ENCODE measurements at regions not wholly inside any gene's neighbourhood (a gene's known extent, or its start where the extent isn't known, plus 50 kb on each side); places are given as distances from the start of the nearest gene placed in this dataset.

DNA sequence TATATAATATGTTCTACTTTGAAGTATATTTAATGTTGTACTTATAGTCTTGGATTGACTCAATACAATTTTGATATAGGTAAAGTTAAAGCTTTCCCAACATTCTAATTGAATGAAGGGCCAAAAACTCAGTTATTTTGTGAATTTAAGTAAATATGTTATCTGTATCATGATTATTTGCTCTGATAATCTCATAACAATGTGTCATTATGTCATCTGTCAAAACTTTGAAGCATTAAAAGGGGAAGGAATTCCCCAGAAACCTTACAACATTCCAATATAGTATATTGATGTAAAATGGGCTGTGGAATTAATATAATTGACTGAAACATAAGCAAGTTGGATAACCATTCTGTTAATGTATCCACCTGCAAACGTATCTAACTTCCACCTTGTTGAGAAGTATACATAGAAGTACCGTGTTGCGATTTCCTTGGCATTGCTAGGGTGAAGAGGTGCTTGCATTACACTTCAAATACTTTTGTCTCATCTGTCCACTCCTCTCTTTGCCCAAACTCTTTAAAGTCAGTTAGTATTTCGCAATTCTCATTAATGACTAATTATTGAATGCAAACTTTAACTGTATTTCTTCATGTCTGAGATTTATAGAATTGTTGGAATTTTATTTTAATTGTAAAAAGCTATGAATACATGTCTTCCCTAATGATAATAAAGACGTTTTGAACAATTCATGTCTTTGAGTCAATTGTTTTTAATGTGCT lies 1982.1 kb upstream of the ADGRL3 start:
- H3K27me3 ChIP-seq (ENCODE audit: control insufficient read depth, insufficient read depth, low read length) = no peaks in the 10 kb centered on the region
- TF ChIP-seq, protein P1, sequence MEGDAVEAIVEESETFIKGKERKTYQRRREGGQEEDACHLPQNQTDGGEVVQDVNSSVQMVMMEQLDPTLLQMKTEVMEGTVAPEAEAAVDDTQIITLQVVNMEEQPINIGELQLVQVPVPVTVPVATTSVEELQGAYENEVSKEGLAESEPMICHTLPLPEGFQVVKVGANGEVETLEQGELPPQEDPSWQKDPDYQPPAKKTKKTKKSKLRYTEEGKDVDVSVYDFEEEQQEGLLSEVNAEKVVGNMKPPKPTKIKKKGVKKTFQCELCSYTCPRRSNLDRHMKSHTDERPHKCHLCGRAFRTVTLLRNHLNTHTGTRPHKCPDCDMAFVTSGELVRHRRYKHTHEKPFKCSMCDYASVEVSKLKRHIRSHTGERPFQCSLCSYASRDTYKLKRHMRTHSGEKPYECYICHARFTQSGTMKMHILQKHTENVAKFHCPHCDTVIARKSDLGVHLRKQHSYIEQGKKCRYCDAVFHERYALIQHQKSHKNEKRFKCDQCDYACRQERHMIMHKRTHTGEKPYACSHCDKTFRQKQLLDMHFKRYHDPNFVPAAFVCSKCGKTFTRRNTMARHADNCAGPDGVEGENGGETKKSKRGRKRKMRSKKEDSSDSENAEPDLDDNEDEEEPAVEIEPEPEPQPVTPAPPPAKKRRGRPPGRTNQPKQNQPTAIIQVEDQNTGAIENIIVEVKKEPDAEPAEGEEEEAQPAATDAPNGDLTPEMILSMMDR (IDR thresholded peaks at IDR 0.05; ENCODE audit: insufficient read depth, low read depth, low read length) = no peak
- no peak overlapping the region for H3K4me3 ChIP-seq (ENCODE audit: low read depth, low read length)
- no peak for DNase-seq (ENCODE audit: low read depth)
- CTCF ChIA-PET = no interaction called here
- POLR2A ChIA-PET = no interaction called here
- no peaks in the 10 kb centered on the region for H3K36me3 ChIP-seq (ENCODE audit: control insufficient read depth, insufficient read depth, low read length)

DNA sequence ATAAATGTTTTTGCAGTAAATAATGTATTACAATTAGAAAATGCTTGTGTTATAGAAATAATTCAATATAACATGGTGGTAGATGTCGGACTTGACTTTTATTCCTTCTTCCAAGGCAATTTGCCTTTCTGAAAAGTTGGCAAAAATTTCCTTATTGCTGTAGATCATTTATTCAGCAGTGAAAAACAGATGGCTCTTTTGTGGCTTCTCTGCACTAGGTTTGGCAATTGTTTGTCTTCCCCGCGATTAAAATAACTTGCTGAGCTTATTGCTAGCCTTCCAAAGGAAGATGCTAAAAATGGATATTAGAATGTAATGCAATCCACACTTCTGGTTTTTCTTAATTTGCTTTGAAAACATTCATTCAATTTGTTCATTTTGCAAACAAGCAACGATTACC lies 1977.9 kb upstream of the ADGRL3 start:
- ChIA-PET CTCF (no interaction called here), POLR2A (no interaction called here)
- Histone ChIP-seq H3K36me3 (ENCODE audit: control insufficient read depth, insufficient read depth, low read length) (no peaks in the 10 kb centered on the region), H3K27me3 (ENCODE audit: control insufficient read depth, insufficient read depth, low read length) (no peaks in the 10 kb centered on the region), H3K4me3 (ENCODE audit: low read depth, low read length) (no peak overlapping the region)
- DNase-seq (ENCODE audit: low read depth) = no peak
- TF ChIP-seq, protein P1 (IDR thresholded peaks at IDR 0.05; ENCODE audit: insufficient read depth, low read depth, low read length) = no peak

DNA sequence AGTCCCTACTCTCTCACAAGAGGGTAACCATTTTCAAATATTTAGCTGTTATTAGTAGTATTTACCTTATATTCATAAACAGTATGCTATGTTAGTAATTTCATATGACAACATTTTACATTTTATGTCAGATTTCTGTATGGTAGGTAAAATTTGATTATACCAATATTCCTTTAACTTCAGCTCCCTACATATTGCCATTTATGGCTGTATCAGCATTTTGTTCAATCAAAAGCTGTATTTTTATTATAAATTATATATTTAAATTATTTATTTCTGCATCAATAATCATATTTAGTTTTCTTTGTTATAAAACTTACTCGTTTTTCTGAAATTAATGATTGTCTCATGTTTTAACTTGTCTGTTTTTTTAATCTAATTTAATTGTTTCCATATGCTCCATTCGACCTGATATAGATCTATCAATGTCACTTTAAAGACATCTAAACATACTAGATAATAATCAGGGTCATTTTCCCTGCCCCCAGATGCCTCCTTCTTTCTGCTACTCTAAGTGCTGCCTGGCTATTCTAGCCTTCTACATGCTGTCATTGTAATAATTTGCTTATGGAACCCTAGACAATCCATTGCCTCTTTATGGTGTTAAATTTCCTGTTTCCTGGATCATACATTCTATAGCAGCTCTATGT lies 1976.7 kb upstream of the ADGRL3 start:
- TF ChIP-seq, protein P1 (IDR thresholded peaks at IDR 0.05; ENCODE audit: insufficient read depth, low read depth, low read length) = no peak
- Histone ChIP-seq H3K36me3 (ENCODE audit: control insufficient read depth, insufficient read depth, low read length) (no peaks in the 10 kb centered on the region), H3K27me3 (ENCODE audit: control insufficient read depth, insufficient read depth, low read length) (no peaks in the 10 kb centered on the region), H3K4me3 (ENCODE audit: low read depth, low read length) (no peak overlapping the region)
- ChIA-PET POLR2A (no interaction called here), CTCF (no interaction called here)
- DNase-seq (ENCODE audit: low read depth) = no peak

DNA sequence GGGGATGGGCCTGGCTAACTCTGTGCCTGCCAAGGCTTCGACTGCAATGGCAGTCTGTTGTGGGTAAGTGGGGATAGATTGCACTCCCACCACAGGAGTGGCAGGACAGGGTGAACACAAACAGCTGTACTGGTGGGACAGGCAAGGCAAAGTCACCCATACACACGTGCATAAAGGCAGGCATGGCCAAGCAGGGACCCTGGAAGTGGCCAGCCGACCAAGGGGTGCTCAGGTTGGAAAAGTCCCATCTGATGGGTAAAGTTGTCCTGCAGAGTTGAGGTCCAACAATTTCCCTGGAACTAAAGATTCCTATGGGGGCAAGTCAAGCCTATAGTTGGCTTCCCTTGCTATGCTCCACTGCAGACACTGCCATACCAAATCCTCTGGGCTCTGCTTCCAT lies 1961.9 kb upstream of the ADGRL3 start:
- H3K4me3 ChIP-seq (ENCODE audit: low read depth, low read length) = no peak overlapping the region
- CTCF ChIA-PET = no interaction called here
- H3K36me3 ChIP-seq (ENCODE audit: control insufficient read depth, insufficient read depth, low read length) = no peaks in the 10 kb centered on the region
- H3K27me3 ChIP-seq (ENCODE audit: control insufficient read depth, insufficient read depth, low read length) = no peaks in the 10 kb centered on the region
- TF ChIP-seq, protein P1 (IDR thresholded peaks at IDR 0.05; ENCODE audit: insufficient read depth, low read depth, low read length) = no peak
- POLR2A ChIA-PET = no interaction called here
- no peak for DNase-seq (ENCODE audit: low read depth)

DNA sequence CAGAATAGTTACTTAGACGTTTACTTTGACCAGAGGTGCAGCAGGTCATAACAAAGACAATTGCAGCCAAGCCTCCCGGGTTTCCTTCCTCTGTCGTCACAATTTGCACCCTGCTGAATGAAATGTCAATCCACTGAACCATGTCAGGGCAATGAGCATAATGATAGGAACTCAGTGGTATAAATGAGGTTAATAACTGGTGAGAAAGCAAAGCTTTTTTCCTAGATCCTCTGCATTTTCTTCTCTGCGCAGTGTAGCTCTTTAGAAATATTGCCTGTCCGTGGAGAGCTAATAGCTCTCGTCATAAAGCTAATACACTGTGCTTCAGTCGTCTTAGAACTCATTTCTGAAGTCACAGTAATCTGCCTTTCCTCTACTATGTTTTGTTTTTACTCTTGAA lies 1960.1 kb upstream of the ADGRL3 start:
- POLR2A ChIA-PET = no interaction called here
- H3K4me3 ChIP-seq (ENCODE audit: low read depth, low read length) = no peak overlapping the region
- CTCF ChIA-PET = no interaction called here
- TF ChIP-seq, protein P1 (IDR thresholded peaks at IDR 0.05; ENCODE audit: insufficient read depth, low read depth, low read length) = no peak
- H3K36me3 ChIP-seq (ENCODE audit: control insufficient read depth, insufficient read depth, low read length) = no peaks in the 10 kb centered on the region
- H3K27me3 ChIP-seq (ENCODE audit: control insufficient read depth, insufficient read depth, low read length) = no peaks in the 10 kb centered on the region
- no peak for DNase-seq (ENCODE audit: low read depth)
